ENCODE measurements at regions not wholly inside any gene's neighbourhood (a gene's known extent, or its start where the extent isn't known, plus 50 kb on each side); places are given as distances from the start of the nearest gene placed in this dataset.

- TF ChIP-seq ZNF462 (CRISPR knock-in tag; IDR thresholded peaks at IDR 0.05): no peak
- TF ChIP-seq STAT1 (IDR thresholded peaks at IDR 0.05; ENCODE audit: unreplicated experiment): no peak
- TF ChIP-seq CREB1 (CRISPR knock-in tag; IDR thresholded peaks at IDR 0.05; ENCODE audit: low read depth): no peak
- no peak for TF ChIP-seq REST (IDR thresholded peaks at IDR 0.05; ENCODE audit: unreplicated experiment)
These were observed 428.2 kb upstream of the POT1 start (continued) for GRCh38 chr7:125357676-125358455.

GRCh38 chr7:125355899-125356298, 426.3 kb upstream of the POT1 start:
- Histone ChIP-seq H3K4me1 (ENCODE audit: insufficient read depth) (no peaks in the 10 kb centered on the region), H3K36me3 (ENCODE audit: insufficient read depth) (no peaks in the 10 kb centered on the region), H3K27me3 (ENCODE audit: insufficient read depth) (no peaks in the 10 kb centered on the region), H3K4me3 (no peak overlapping the region), H2AFZ (no peak overlapping the region), H3K27ac (ENCODE audit: low read depth) (no peak overlapping the region), H3K9me2 (ENCODE audit: insufficient read depth) (no peaks in the 10 kb centered on the region), H3K79me2 (replicated peaks; ENCODE audit: insufficient read depth) (no peaks in the 10 kb centered on the region), H4K20me1 (replicated peaks; ENCODE audit: insufficient read depth) (no peaks in the 10 kb centered on the region), H3F3A (replicated peaks; ENCODE audit: low read depth) (no peaks in the 10 kb centered on the region), H3K4me2 (no peak overlapping the region)
- H3K4me1 Mint-ChIP-seq: no peaks in the 10 kb centered on the region
- DNase-seq (ENCODE audit: low spot score) (no peak), ATAC-seq (no peak)
- no peaks in the 10 kb centered on the region for H3K27me3 Mint-ChIP-seq (ENCODE audit: insufficient read depth, low read depth, poor library complexity)
- H3K9me3 Mint-ChIP-seq: no peaks in the 10 kb centered on the region
- H3K36me3 Mint-ChIP-seq (ENCODE audit: low read depth): no peaks in the 10 kb centered on the region
- no peak overlapping the region; the same call in 1 of the 2 replicates for H3K27ac Mint-ChIP-seq
- H3K4me3 Mint-ChIP-seq: no peak overlapping the region
- TF ChIP-seq POLR2AphosphoS5 (IDR thresholded peaks at IDR 0.05; ENCODE audit: low read depth): no peak
- no peak for TF ChIP-seq JUNB (IDR thresholded peaks at IDR 0.05; ENCODE audit: unreplicated experiment)
- TF ChIP-seq ETS1 (IDR thresholded peaks at IDR 0.05): no peak
- TF ChIP-seq NANOG (IDR thresholded peaks at IDR 0.05; ENCODE audit: borderline replicate concordance): no peak
- no peak for TF ChIP-seq ZNF331 (CRISPR knock-in tag; IDR thresholded peaks at IDR 0.05; ENCODE audit: low read depth)
- no peak for TF ChIP-seq CTCF (conservative IDR thresholded peaks at IDR 0.05; ENCODE audit: low read depth in 2 of 2)

All from GM23338 (cell line).